CD14-positive monocyte (primary cell): ENCODE measurements at regions not wholly inside any gene's neighbourhood (a gene's known extent, or its start where the extent isn't known, plus 50 kb on each side); places are given as distances from the start of the nearest gene placed in this dataset.

Experiments
- DNase-seq, 3 donors: peaks; one replicate each; pipeline ENCODE4 v3.0.0-alpha.2; 2011 to 2022
- H2AFZ ChIP-seq: 2 replicates; pipeline ENCODE4 v1.6.0; 2012; ENCODE audit warnings: mild to moderate bottlenecking, low read depth, low read length, inconsistent platforms; ENCODE audit not compliant: insufficient read depth, poor library complexity, severe bottlenecking
- H3K27ac ChIP-seq, 2 donors: 1 replicate in 1 of 2; 2 replicates in 1 of 2; pipeline ENCODE4 v1.5.1; 2012 to 2013; ENCODE audit warnings: low read length in 2 of 2, control low read depth in 1 of 2, inconsistent platforms in 1 of 2, low read depth in 1 of 2, mild to moderate bottlenecking in 1 of 2
- H3K27me3 ChIP-seq, 2 donors: one replicate each; pipeline versions ENCODE4 v1.6.0 to v1.6.1; 2011 to 2013; ENCODE audit warnings: low read length in 2 of 2; ENCODE audit not compliant: control insufficient read depth in 2 of 2, insufficient read depth in 2 of 2
- H3K36me3 ChIP-seq, 2 donors: replicated peaks in 1 of 2; 1 replicate in 1 of 2; 2 replicates in 1 of 2; pipeline versions ENCODE4 v1.5.1 to v1.6.1; 2012 to 2013; ENCODE audit warnings: low read length in 2 of 2, control low read depth in 1 of 2, inconsistent platforms in 1 of 2, mild to moderate bottlenecking in 1 of 2; ENCODE audit not compliant: insufficient read depth in 2 of 2, control insufficient read depth in 1 of 2
- H3K4me1 ChIP-seq, 2 donors: 1 replicate in 1 of 2; 2 replicates in 1 of 2; pipeline versions ENCODE4 v1.5.1 to v1.6.1; 2012 to 2013; ENCODE audit warnings: low read length in 2 of 2, control low read depth in 1 of 2, inconsistent platforms in 1 of 2, mild to moderate bottlenecking in 1 of 2, moderate library complexity in 1 of 2; ENCODE audit not compliant: insufficient read depth in 2 of 2, control insufficient read depth in 1 of 2
- H3K4me2 ChIP-seq: replicated peaks from 2 replicates; pipeline ENCODE3; 2012; ENCODE audit warnings: low read length, moderate library complexity, mild to moderate bottlenecking; ENCODE audit not compliant: poor library complexity, severe bottlenecking; ENCODE audit errors: extremely low read depth
- H3K4me3 ChIP-seq, 3 experiments: fragments of 200-600 bp in 1 of 3; sonication (generic) in 1 of 3; replicated peaks in 1 of 3; 1 replicate in 2 of 3; 2 replicates in 1 of 3; pipeline ENCODE4 v1.5.1; 2011 to 2013; ENCODE audit warnings: low read length in 3 of 3, mild to moderate bottlenecking in 3 of 3, control low read depth in 2 of 3, low read depth in 2 of 3, inconsistent platforms in 1 of 3, moderate library complexity in 1 of 3
- H3K79me2 ChIP-seq: 2 replicates; pipeline ENCODE4 v1.6.0; 2012; ENCODE audit warnings: mild to moderate bottlenecking, control low read depth, inconsistent platforms, low read length, moderate library complexity; ENCODE audit not compliant: insufficient read depth
- H3K9ac ChIP-seq: 2 replicates; pipeline ENCODE4 v1.6.0; 2017; ENCODE audit warnings: low read length, mild to moderate bottlenecking; ENCODE audit not compliant: insufficient read depth, poor library complexity, severe bottlenecking
- H3K9me3 ChIP-seq, 2 donors: replicated peaks in 1 of 2; 1 replicate in 1 of 2; 2 replicates in 1 of 2; pipeline versions ENCODE4 v1.5.1 to v1.6.1; 2012 to 2013; ENCODE audit warnings: low read length in 2 of 2, control low read depth in 1 of 2; ENCODE audit not compliant: control insufficient read depth in 1 of 2, insufficient read depth in 1 of 2
- H4K20me1 ChIP-seq: 2 replicates; pipeline ENCODE4 v1.6.0; 2012; ENCODE audit warnings: mild to moderate bottlenecking, low read length, control low read depth, moderate library complexity; ENCODE audit not compliant: insufficient read depth
- H3K27ac Mint-ChIP-seq, 7 donors: one replicate each; pipeline ENCODE4 v1.8.0; 2020; ENCODE audit warnings: mild to moderate bottlenecking in 7 of 7, mixed read lengths in 7 of 7, moderate library complexity in 6 of 7, inconsistent platforms in 2 of 7
- H3K27me3 Mint-ChIP-seq, 3 donors: one replicate each; pipeline ENCODE4 v1.8.0; 2021 to 2022; ENCODE audit warnings: low read depth in 3 of 3, mild to moderate bottlenecking in 3 of 3, mixed read lengths in 3 of 3, moderate library complexity in 3 of 3, inconsistent platforms in 1 of 3
- H3K36me3 Mint-ChIP-seq, 2 donors: one replicate each; pipeline ENCODE4 v1.8.0; 2020; ENCODE audit warnings: mixed read lengths in 2 of 2, inconsistent platforms in 1 of 2, mild to moderate bottlenecking in 1 of 2
- H3K4me1 Mint-ChIP-seq: one replicate; pipeline ENCODE4 v1.8.0; 2020; ENCODE audit warnings: mild to moderate bottlenecking, mixed read lengths
- H3K4me3 Mint-ChIP-seq, 2 donors: one replicate each; pipeline ENCODE4 v1.8.0; 2020; ENCODE audit warnings: mild to moderate bottlenecking in 2 of 2, mixed read lengths in 2 of 2, moderate library complexity in 1 of 2
- H3K9me3 Mint-ChIP-seq, 7 donors: one replicate each; pipeline ENCODE4 v1.8.0; 2020 to 2022; ENCODE audit warnings: mixed read lengths in 7 of 7, mild to moderate bottlenecking in 6 of 7, moderate library complexity in 6 of 7, inconsistent platforms in 2 of 7
- WGBS: methylation state at CpG from one replicate; pipeline ENCODE4 v1.1.5; 2013; ENCODE audit warnings: missing lambda C conversion rate; ENCODE audit not compliant: insufficient coverage; 5-methylcytosine and 5-hydroxymethylcytosine counted together
- intact Hi-C, 2 donors: fragments of 100-400 bp; cut with micrococcal nuclease; formaldehyde crosslinking; loops; one replicate each; pipeline versions ENCODE4 v1.15.0 to v1.15.1; 2023
- TF ChIP-seq, protein P1 (sequence below): fragments of 200-600 bp; IDR thresholded peaks from one replicate; pipeline ENCODE4 v1.8.0; 2022; ENCODE audit warnings: antibody characterized with exemption, mild to moderate bottlenecking

- Histone ChIP-seq H3K9me3 (peaks cover 48 to 57% of the 10 kb centered on the region in 2 donors), H3K4me3 (no peak overlapping the region), H3K9ac (no peak overlapping the region), H3K36me3 (no peaks in the 10 kb centered on the region), H3K4me1 (no peaks in the 10 kb centered on the region), H3K79me2 (no peaks in the 10 kb centered on the region), H3K27me3 (no peaks in the 10 kb centered on the region), H3K4me2 (no peak overlapping the region), H3K27ac (no peak overlapping the region), H4K20me1 (no peaks in the 10 kb centered on the region), H2AFZ (no peak overlapping the region)
- Mint-ChIP-seq H3K27ac (no peak overlapping the region), H3K36me3 (no peaks in the 10 kb centered on the region), H3K4me1 (no peaks in the 10 kb centered on the region), H3K4me3 (no peak overlapping the region), H3K9me3 (peaks cover 12 to 59% (median 25%) of the 10 kb centered on the region in 7 donors), H3K27me3 (peaks cover 0 to 2% (median 0%) of the 10 kb centered on the region in 3 donors)
- TF ChIP-seq, protein P1, sequence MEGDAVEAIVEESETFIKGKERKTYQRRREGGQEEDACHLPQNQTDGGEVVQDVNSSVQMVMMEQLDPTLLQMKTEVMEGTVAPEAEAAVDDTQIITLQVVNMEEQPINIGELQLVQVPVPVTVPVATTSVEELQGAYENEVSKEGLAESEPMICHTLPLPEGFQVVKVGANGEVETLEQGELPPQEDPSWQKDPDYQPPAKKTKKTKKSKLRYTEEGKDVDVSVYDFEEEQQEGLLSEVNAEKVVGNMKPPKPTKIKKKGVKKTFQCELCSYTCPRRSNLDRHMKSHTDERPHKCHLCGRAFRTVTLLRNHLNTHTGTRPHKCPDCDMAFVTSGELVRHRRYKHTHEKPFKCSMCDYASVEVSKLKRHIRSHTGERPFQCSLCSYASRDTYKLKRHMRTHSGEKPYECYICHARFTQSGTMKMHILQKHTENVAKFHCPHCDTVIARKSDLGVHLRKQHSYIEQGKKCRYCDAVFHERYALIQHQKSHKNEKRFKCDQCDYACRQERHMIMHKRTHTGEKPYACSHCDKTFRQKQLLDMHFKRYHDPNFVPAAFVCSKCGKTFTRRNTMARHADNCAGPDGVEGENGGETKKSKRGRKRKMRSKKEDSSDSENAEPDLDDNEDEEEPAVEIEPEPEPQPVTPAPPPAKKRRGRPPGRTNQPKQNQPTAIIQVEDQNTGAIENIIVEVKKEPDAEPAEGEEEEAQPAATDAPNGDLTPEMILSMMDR, result no peak
- intact Hi-C loops, result no loop called here
- WGBS, result no CpG with 5 or more reads among the region's 3 CpGs
- no peak for DNase-seq
Measured at GRCh38 chr7:68700414-68700813, 897.9 kb upstream of the AUTS2 start.

DNA sequence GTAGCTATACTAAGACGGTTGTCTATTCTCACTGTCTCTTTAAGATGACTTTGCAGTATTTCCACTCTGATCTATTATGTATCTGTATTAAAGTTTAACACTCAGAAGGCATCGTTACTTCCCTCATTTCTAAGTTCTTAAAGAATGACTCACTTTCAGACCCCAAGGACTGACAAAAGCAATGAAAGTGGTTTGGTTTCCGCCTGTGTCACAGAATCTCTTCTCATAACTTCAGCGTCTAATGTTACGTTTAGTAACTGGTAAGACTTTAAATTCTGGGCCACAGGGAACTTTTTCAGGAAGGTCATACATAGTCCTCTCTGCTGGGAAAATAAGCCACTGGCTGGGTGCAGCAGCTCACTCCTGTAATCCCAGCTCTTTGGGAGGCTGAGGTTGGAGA is 892.0 kb upstream of the AUTS2 start:
- intact Hi-C loops, result no loop called here
- Histone ChIP-seq H3K4me3 (no peak overlapping the region), H3K4me1 (no peaks in the 10 kb centered on the region), H3K27me3 (no peaks in the 10 kb centered on the region), H4K20me1 (no peaks in the 10 kb centered on the region), H2AFZ (no peak overlapping the region), H3K36me3 (no peaks in the 10 kb centered on the region), H3K79me2 (no peaks in the 10 kb centered on the region), H3K27ac (no peak overlapping the region), H3K4me2 (no peak overlapping the region), H3K9me3 (peaks cover 49 to 54% of the 10 kb centered on the region in 2 donors), H3K9ac (no peak overlapping the region)
- no peaks in the 10 kb centered on the region for H3K36me3 Mint-ChIP-seq
- H3K4me1 Mint-ChIP-seq, result no peaks in the 10 kb centered on the region
- H3K27me3 Mint-ChIP-seq, result peaks cover 0 to 4% (median 0%) of the 10 kb centered on the region in 3 donors
- WGBS, result no CpG with 5 or more reads among the region's 5 CpGs
- peaks cover 10 to 58% (median 35%) of the 10 kb centered on the region in 7 donors for H3K9me3 Mint-ChIP-seq
- DNase-seq, result no peak
- TF ChIP-seq, protein P1, result no peak
- no peak overlapping the region for H3K27ac Mint-ChIP-seq
- H3K4me3 Mint-ChIP-seq, result no peak overlapping the region
